Mesenchymal stem cell (in vitro differentiated cells and primary cell): ENCODE measurements at regions not wholly inside any gene's neighbourhood (a gene's known extent, or its start where the extent isn't known, plus 50 kb on each side); places are given as distances from the start of the nearest gene placed in this dataset.

Experiments
- DNase-seq: peaks from one replicate; pipeline ENCODE4 v3.0.0-alpha.2; 2013
- H2AFZ ChIP-seq: one replicate; pipeline ENCODE4 v1.6.1; 2013; ENCODE audit warnings: low read depth, mild to moderate bottlenecking, control low read depth, inconsistent platforms, low read length, moderate library complexity
- H2AK5ac ChIP-seq: 2 replicates; pipeline ENCODE4 v1.6.1; 2013; ENCODE audit warnings: low read length, moderate library complexity, mild to moderate bottlenecking, inconsistent platforms; ENCODE audit not compliant: severe bottlenecking
- H2BK120ac ChIP-seq: one replicate; pipeline ENCODE4 v1.6.1; 2013; ENCODE audit warnings: low read depth, mild to moderate bottlenecking, inconsistent platforms, low read length, moderate library complexity
- H2BK12ac ChIP-seq, 2 experiments: one replicate each; pipeline ENCODE4 v1.6.1; 2013; ENCODE audit warnings: inconsistent platforms in 2 of 2, low read length in 2 of 2, mild to moderate bottlenecking in 2 of 2, moderate library complexity in 2 of 2, control low read depth in 1 of 2
- H2BK15ac ChIP-seq: one replicate; pipeline ENCODE4 v1.6.1; 2013; ENCODE audit warnings: mild to moderate bottlenecking, low read depth, inconsistent platforms; ENCODE audit not compliant: poor library complexity, severe bottlenecking
- H2BK5ac ChIP-seq: 2 replicates; pipeline ENCODE4 v1.6.1; 2013; ENCODE audit warnings: low read depth, mild to moderate bottlenecking, low read length, control low read depth, inconsistent platforms; ENCODE audit not compliant: poor library complexity, severe bottlenecking
- H3K14ac ChIP-seq, 2 experiments: one replicate each; pipeline ENCODE4 v1.6.1; 2013; ENCODE audit warnings: inconsistent platforms in 2 of 2, low read length in 2 of 2, control low read depth in 1 of 2, mild to moderate bottlenecking in 1 of 2, moderate library complexity in 1 of 2
- H3K18ac ChIP-seq, 2 experiments: one replicate each; pipeline ENCODE4 v1.6.1; 2013; ENCODE audit warnings: inconsistent platforms in 2 of 2, low read length in 2 of 2, control low read depth in 1 of 2, low read depth in 1 of 2, mild to moderate bottlenecking in 1 of 2
- H3K23ac ChIP-seq, 2 experiments: one replicate each; pipeline ENCODE4 v1.6.1; 2013; ENCODE audit warnings: inconsistent platforms in 2 of 2, low read length in 2 of 2, mild to moderate bottlenecking in 2 of 2, moderate library complexity in 2 of 2, control low read depth in 1 of 2
- H3K27ac ChIP-seq: 2 replicates; pipeline ENCODE4 v1.5.1; 2013; ENCODE audit warnings: mild to moderate bottlenecking, moderate library complexity, low read length, control low read depth, inconsistent platforms; ENCODE audit not compliant: poor library complexity, severe bottlenecking
- H3K27me3 ChIP-seq, 2 experiments: 2 replicates each; pipeline versions ENCODE4 v1.6.1 to v1.7.0; 2013; ENCODE audit warnings: low read length in 2 of 2, mild to moderate bottlenecking in 2 of 2, moderate library complexity in 2 of 2, control low read depth in 1 of 2, inconsistent platforms in 1 of 2; ENCODE audit not compliant: control insufficient read depth in 1 of 2, insufficient read depth in 1 of 2
- H3K36me3 ChIP-seq, 2 experiments: 2 replicates each; pipeline versions ENCODE4 v1.6.1 to v1.7.0; 2013; ENCODE audit warnings: low read length in 2 of 2, control low read depth in 1 of 2, inconsistent platforms in 1 of 2, low read depth in 1 of 2, mild to moderate bottlenecking in 1 of 2; ENCODE audit not compliant: insufficient read depth in 2 of 2, control insufficient read depth in 1 of 2
- H3K4ac ChIP-seq, 2 experiments: one replicate each; pipeline ENCODE4 v1.6.1; 2013; ENCODE audit warnings: inconsistent platforms in 2 of 2, low read length in 2 of 2, mild to moderate bottlenecking in 2 of 2, moderate library complexity in 2 of 2, control low read depth in 1 of 2, low read depth in 1 of 2
- H3K4me1 ChIP-seq: 2 replicates; pipeline ENCODE4 v1.6.1; 2013; ENCODE audit warnings: low read depth, low read length, control low read depth; ENCODE audit not compliant: control insufficient read depth, insufficient read depth
- H3K4me2 ChIP-seq: 2 replicates; pipeline ENCODE4 v1.6.1; 2013; ENCODE audit warnings: low read length, mild to moderate bottlenecking, inconsistent platforms; ENCODE audit not compliant: poor library complexity, severe bottlenecking
- H3K4me3 ChIP-seq, 2 experiments: 2 replicates each; pipeline versions ENCODE4 v1.5.1 to v1.7.0; 2013; ENCODE audit warnings: low read length in 2 of 2, mild to moderate bottlenecking in 2 of 2, control low read depth in 1 of 2, low read depth in 1 of 2; ENCODE audit not compliant: insufficient read depth in 1 of 2
- H3K79me1 ChIP-seq: replicated peaks from 2 replicates; pipeline ENCODE4 v1.6.1; 2013; ENCODE audit warnings: mild to moderate bottlenecking, control low read depth, low read length, inconsistent platforms; ENCODE audit not compliant: poor library complexity, severe bottlenecking
- H3K9ac ChIP-seq: 2 replicates; pipeline ENCODE4 v1.7.0; 2013; ENCODE audit warnings: mild to moderate bottlenecking, low read length, moderate library complexity
- H3K9me3 ChIP-seq: 2 replicates; pipeline ENCODE4 v1.7.0; 2013; ENCODE audit warnings: mild to moderate bottlenecking, low read length; ENCODE audit not compliant: control insufficient read depth
- H4K8ac ChIP-seq: one replicate; pipeline ENCODE4 v1.6.1; 2013; ENCODE audit warnings: inconsistent platforms, mild to moderate bottlenecking, low read length, moderate library complexity
- H4K91ac ChIP-seq: one replicate; pipeline ENCODE4 v1.6.1; 2013; ENCODE audit warnings: mild to moderate bottlenecking, low read length, inconsistent platforms
- WGBS: methylation state at CpG from one replicate; pipeline ENCODE4 v1.1.7; 2013; ENCODE audit warnings: mixed read lengths; 5-methylcytosine and 5-hydroxymethylcytosine counted together

DNA sequence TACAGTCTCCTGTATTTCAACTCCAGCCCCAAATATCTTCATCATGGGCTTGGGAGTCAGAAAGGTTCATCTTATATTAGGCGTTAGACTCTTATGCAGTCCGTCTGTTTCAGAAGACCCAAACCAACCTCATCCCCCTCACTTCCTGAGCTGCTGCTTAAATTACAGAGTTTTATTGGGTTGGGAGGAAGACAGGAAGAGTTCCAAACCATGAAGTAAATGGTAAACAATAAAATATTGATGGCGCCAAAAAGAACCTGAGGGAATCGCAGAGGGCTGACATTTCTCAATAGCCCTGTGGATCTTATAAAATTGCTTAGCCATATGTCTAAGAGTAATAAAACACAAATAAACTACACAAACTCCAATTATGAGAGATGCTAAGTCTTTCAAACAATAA, 116.9 kb upstream of the C3orf80 start:
- Histone ChIP-seq H3K27me3 (peaks cover 5 to 8% of the 10 kb centered on the region in 2 experiments), H3K4me1 (no peaks in the 10 kb centered on the region), H3K23ac (no peak overlapping the region), H3K4me2 (no peak overlapping the region), H3K79me1 (no peaks in the 10 kb centered on the region), H3K9me3 (no peaks in the 10 kb centered on the region), H3K14ac (no peak overlapping the region), H2BK120ac (no peak overlapping the region), H4K8ac (no peak overlapping the region), H3K27ac (no peak overlapping the region), H3K4me3 (no peak overlapping the region), H4K91ac (no peak overlapping the region), H3K9ac (no peak overlapping the region), H2BK12ac (no peak overlapping the region), H2AK5ac (no peak overlapping the region), H2BK15ac (no peak overlapping the region), H2BK5ac (no peak overlapping the region), H3K4ac (no peak overlapping the region), H3K36me3 (no peaks in the 10 kb centered on the region), H3K18ac (no peak overlapping the region), H2AFZ (no peak overlapping the region)
- no peak for DNase-seq
- WGBS: no CpG with 5 or more reads among the region's 4 CpGs

DNA sequence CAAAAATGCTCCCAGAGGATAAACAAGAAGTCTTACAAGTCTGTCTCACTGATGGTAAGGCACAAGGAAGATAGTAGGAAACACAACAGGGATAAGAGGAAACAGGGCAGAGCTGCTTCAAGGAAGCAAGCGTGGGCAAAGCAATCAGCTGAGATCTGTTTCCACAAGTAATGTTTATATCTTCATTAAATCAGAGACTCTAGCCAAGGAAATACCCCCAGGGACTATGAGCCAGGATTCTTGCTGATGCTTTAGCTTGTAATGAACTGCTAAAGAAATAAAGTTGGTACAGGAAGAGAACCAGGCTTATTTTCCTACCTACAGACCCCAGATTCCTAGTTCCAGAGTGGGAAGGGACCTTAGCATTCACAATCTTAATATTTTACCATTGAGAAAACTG, 112.7 kb upstream of the C3orf80 start:
- no CpG with 5 or more reads among the region's 1 CpG for WGBS
- no peak overlapping the region for H3K18ac ChIP-seq
- no peak for DNase-seq

GRCh38 chr3:160112996-160113395, 112.2 kb upstream of the C3orf80 start:
- Histone ChIP-seq H2BK12ac (no peak overlapping the region), H3K79me1 (no peaks in the 10 kb centered on the region), H3K4me1 (no peaks in the 10 kb centered on the region), H3K23ac (no peak overlapping the region), H2BK120ac (no peak overlapping the region), H3K27me3 (peaks cover 18 to 23% of the 10 kb centered on the region in 2 experiments), H3K4me3 (no peak overlapping the region), H3K14ac (no peak overlapping the region), H3K9ac (no peak overlapping the region), H3K9me3 (no peaks in the 10 kb centered on the region), H4K8ac (no peak overlapping the region), H2AK5ac (no peak overlapping the region), H2BK5ac (no peak overlapping the region), H3K4me2 (no peak overlapping the region), H3K27ac (no peak overlapping the region), H2AFZ (no peak overlapping the region), H3K18ac (no peak overlapping the region), H3K4ac (no peak overlapping the region), H4K91ac (no peak overlapping the region), H2BK15ac (no peak overlapping the region), H3K36me3 (no peaks in the 10 kb centered on the region)
- 100% methylated on average over 2 of the region's 4 CpGs for WGBS
- no peak for DNase-seq

More for the DNA sequence above, 112.7 kb upstream of the C3orf80 start:
- Histone ChIP-seq H3K4me3 (no peak overlapping the region), H3K4me2 (no peak overlapping the region), H3K23ac (no peak overlapping the region), H2AFZ (no peak overlapping the region), H3K4me1 (no peaks in the 10 kb centered on the region), H3K36me3 (no peaks in the 10 kb centered on the region), H3K9me3 (no peaks in the 10 kb centered on the region), H4K91ac (no peak overlapping the region), H3K14ac (peak overlapping the region in 1 of 2 experiments; percentile 28), H3K27ac (no peak overlapping the region), H4K8ac (no peak overlapping the region), H3K4ac (no peak overlapping the region), H3K79me1 (no peaks in the 10 kb centered on the region), H2BK120ac (no peak overlapping the region), H2BK12ac (no peak overlapping the region), H3K27me3 (peaks cover 18 to 23% of the 10 kb centered on the region in 2 experiments), H2BK5ac (no peak overlapping the region), H2BK15ac (no peak overlapping the region), H2AK5ac (no peak overlapping the region), H3K9ac (no peak overlapping the region)

DNA sequence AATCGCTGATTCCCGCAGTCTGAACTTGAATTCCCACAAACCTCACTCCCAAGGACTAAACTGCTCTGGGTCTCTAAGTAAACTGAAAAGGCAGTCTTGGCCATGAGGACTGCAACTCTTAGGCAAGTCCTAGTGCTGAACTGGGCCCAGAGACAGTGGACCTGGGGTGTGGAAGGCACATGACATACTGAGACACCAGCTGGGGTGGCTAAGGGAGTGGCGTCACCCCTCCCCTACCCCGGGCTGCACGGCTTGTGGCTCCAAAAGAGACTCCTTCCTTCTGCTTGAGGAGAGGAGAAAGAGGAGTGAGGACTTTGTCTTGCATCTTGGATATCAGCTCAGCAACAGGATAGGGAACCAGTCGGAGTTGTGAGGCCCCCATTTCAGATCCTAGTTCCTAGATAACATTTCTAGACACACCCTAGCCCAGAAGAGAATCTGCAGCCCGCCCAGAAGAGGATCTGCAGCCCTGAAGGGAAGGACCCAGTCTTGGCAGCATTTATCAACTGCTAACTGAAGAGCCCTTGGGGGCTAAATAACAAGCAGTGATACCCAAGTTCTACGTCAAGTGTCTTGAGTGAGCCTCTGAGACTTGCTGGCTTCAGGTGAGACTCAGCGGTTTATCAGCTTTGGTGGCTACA, 110.7 kb upstream of the C3orf80 start:
- no peaks in the 10 kb centered on the region for H3K79me1 ChIP-seq
- H2BK120ac ChIP-seq: no peak overlapping the region
- no peak overlapping the region for H2AK5ac ChIP-seq
- no peak overlapping the region for H2BK5ac ChIP-seq
- DNase-seq: no peak
- H2AFZ ChIP-seq: no peak overlapping the region
- H3K27ac ChIP-seq: no peak overlapping the region
- H3K4ac ChIP-seq: no peak overlapping the region
- H4K91ac ChIP-seq: no peak overlapping the region
- H3K4me2 ChIP-seq: no peak overlapping the region
- no peak overlapping the region for H3K23ac ChIP-seq
- H3K4me1 ChIP-seq: no peaks in the 10 kb centered on the region
- no peaks in the 10 kb centered on the region for H3K9me3 ChIP-seq
- H4K8ac ChIP-seq: no peak overlapping the region
- 87% methylated on average over 9 of the region's 9 CpGs for WGBS
- no peak overlapping the region for H2BK12ac ChIP-seq
- peaks cover 18 to 23% of the 10 kb centered on the region in 2 experiments for H3K27me3 ChIP-seq
- H3K4me3 ChIP-seq: no peak overlapping the region
- no peak overlapping the region for H2BK15ac ChIP-seq
- H3K9ac ChIP-seq: no peak overlapping the region
- H3K36me3 ChIP-seq: no peaks in the 10 kb centered on the region
- H3K18ac ChIP-seq: no peak overlapping the region
- no peak overlapping the region for H3K14ac ChIP-seq
